ENCODE measurements at regions not wholly inside any gene's neighbourhood (a gene's known extent, or its start where the extent isn't known, plus 50 kb on each side); places are given as distances from the start of the nearest gene placed in this dataset.

- no peak overlapping the region for H3K23ac ChIP-seq (ENCODE audit: low read length in 2 of 2)
- no peak overlapping the region for H3K18ac ChIP-seq (ENCODE audit: low read depth in 1 of 2, low read length in 2 of 2)
- no peak overlapping the region for H2BK12ac ChIP-seq (ENCODE audit: low read length in 2 of 2)
- no peaks in the 10 kb centered on the region for H3K4me1 ChIP-seq (ENCODE audit: control insufficient read depth, insufficient read depth, low read depth, low read length)
- H4K8ac ChIP-seq (ENCODE audit: low read length) = no peak overlapping the region
- H2BK120ac ChIP-seq (ENCODE audit: low read depth, low read length) = no peak overlapping the region
- H3K79me1 ChIP-seq (replicated peaks; ENCODE audit: low read length, poor library complexity, severe bottlenecking) = no peaks in the 10 kb centered on the region
- H3K27me3 ChIP-seq (ENCODE audit: control insufficient read depth in 1 of 2, insufficient read depth in 1 of 2, low read length in 2 of 2) = peaks cover 0 to 13% of the 10 kb centered on the region in 2 experiments
- H2AK5ac ChIP-seq (ENCODE audit: low read length, severe bottlenecking) = no peak overlapping the region
- no peak overlapping the region for H3K9ac ChIP-seq (ENCODE audit: low read length)
- H3K27ac ChIP-seq (ENCODE audit: low read length, poor library complexity, severe bottlenecking) = no peak overlapping the region
- H2BK15ac ChIP-seq (ENCODE audit: low read depth, poor library complexity, severe bottlenecking) = no peak overlapping the region
- no peak overlapping the region for H3K14ac ChIP-seq (ENCODE audit: low read length in 2 of 2)
- H3K9me3 ChIP-seq (ENCODE audit: control insufficient read depth, low read length) = no peaks in the 10 kb centered on the region
- no peak overlapping the region for H3K4me2 ChIP-seq (ENCODE audit: low read length, poor library complexity, severe bottlenecking)
- no peaks in the 10 kb centered on the region for H3K36me3 ChIP-seq (ENCODE audit: control insufficient read depth in 1 of 2, insufficient read depth in 2 of 2, low read depth in 1 of 2, low read length in 2 of 2)
- no peak overlapping the region for H3K4ac ChIP-seq (ENCODE audit: low read depth in 1 of 2, low read length in 2 of 2)
- DNase-seq = no peak
- H2AFZ ChIP-seq (ENCODE audit: low read depth, low read length) = no peak overlapping the region
- H4K91ac ChIP-seq (ENCODE audit: low read length) = no peak overlapping the region
- H3K4me3 ChIP-seq (ENCODE audit: insufficient read depth in 1 of 2, low read depth in 1 of 2, low read length in 2 of 2) = no peak overlapping the region
- 87% methylated on average over 6 of the region's 8 CpGs for WGBS
- no peak overlapping the region for H2BK5ac ChIP-seq (ENCODE audit: low read depth, low read length, poor library complexity, severe bottlenecking)
Measured at GRCh38 chr1:228913626-228914414, 178.5 kb downstream of the RHOU start.

- H2AFZ ChIP-seq (ENCODE audit: low read depth, low read length) = no peak overlapping the region
- H3K4me3 ChIP-seq (ENCODE audit: insufficient read depth in 1 of 2, low read depth in 1 of 2, low read length in 2 of 2) = no peak overlapping the region
- no peak overlapping the region for H3K9ac ChIP-seq (ENCODE audit: low read length)
- DNase-seq = no peak
- H3K79me1 ChIP-seq (replicated peaks; ENCODE audit: low read length, poor library complexity, severe bottlenecking) = no peaks in the 10 kb centered on the region
- H3K27ac ChIP-seq (ENCODE audit: low read length, poor library complexity, severe bottlenecking) = no peak overlapping the region
- no peak overlapping the region for H2AK5ac ChIP-seq (ENCODE audit: low read length, severe bottlenecking)
- 80% methylated on average over 1 of the region's 1 CpG for WGBS
- H3K36me3 ChIP-seq (ENCODE audit: control insufficient read depth in 1 of 2, insufficient read depth in 2 of 2, low read depth in 1 of 2, low read length in 2 of 2) = no peaks in the 10 kb centered on the region
- no peak overlapping the region for H3K14ac ChIP-seq (ENCODE audit: low read length in 2 of 2)
- no peaks in the 10 kb centered on the region for H3K4me1 ChIP-seq (ENCODE audit: control insufficient read depth, insufficient read depth, low read depth, low read length)
- H2BK12ac ChIP-seq (ENCODE audit: low read length in 2 of 2) = no peak overlapping the region
- no peak overlapping the region for H2BK15ac ChIP-seq (ENCODE audit: low read depth, poor library complexity, severe bottlenecking)
- H2BK120ac ChIP-seq (ENCODE audit: low read depth, low read length) = no peak overlapping the region
- no peak overlapping the region for H4K8ac ChIP-seq (ENCODE audit: low read length)
- H3K27me3 ChIP-seq (ENCODE audit: control insufficient read depth in 1 of 2, insufficient read depth in 1 of 2, low read length in 2 of 2) = peaks cover 0 to 9% of the 10 kb centered on the region in 2 experiments
- no peak overlapping the region for H3K23ac ChIP-seq (ENCODE audit: low read length in 2 of 2)
- H2BK5ac ChIP-seq (ENCODE audit: low read depth, low read length, poor library complexity, severe bottlenecking) = no peak overlapping the region
- H3K4me2 ChIP-seq (ENCODE audit: low read length, poor library complexity, severe bottlenecking) = no peak overlapping the region
- no peak overlapping the region for H3K4ac ChIP-seq (ENCODE audit: low read depth in 1 of 2, low read length in 2 of 2)
- no peak overlapping the region for H4K91ac ChIP-seq (ENCODE audit: low read length)
- H3K18ac ChIP-seq (ENCODE audit: low read depth in 1 of 2, low read length in 2 of 2) = no peak overlapping the region
- H3K9me3 ChIP-seq (ENCODE audit: control insufficient read depth, low read length) = no peaks in the 10 kb centered on the region
Measured at GRCh38 chr1:228914700-228915099, 179.4 kb downstream of the RHOU start.

- no peak overlapping the region for H2BK15ac ChIP-seq (ENCODE audit: low read depth, poor library complexity, severe bottlenecking)
- no peak overlapping the region for H3K18ac ChIP-seq (ENCODE audit: low read depth in 1 of 2, low read length in 2 of 2)
- no peak overlapping the region for H4K8ac ChIP-seq (ENCODE audit: low read length)
- no peak for DNase-seq
- H2BK5ac ChIP-seq (ENCODE audit: low read depth, low read length, poor library complexity, severe bottlenecking) = no peak overlapping the region
- H3K36me3 ChIP-seq (ENCODE audit: control insufficient read depth in 1 of 2, insufficient read depth in 2 of 2, low read depth in 1 of 2, low read length in 2 of 2) = no peaks in the 10 kb centered on the region
- H3K4me1 ChIP-seq (ENCODE audit: control insufficient read depth, insufficient read depth, low read depth, low read length) = no peaks in the 10 kb centered on the region
- peaks cover 0 to 9% of the 10 kb centered on the region in 2 experiments for H3K27me3 ChIP-seq (ENCODE audit: control insufficient read depth in 1 of 2, insufficient read depth in 1 of 2, low read length in 2 of 2)
- no peak overlapping the region for H3K23ac ChIP-seq (ENCODE audit: low read length in 2 of 2)
- H3K79me1 ChIP-seq (replicated peaks; ENCODE audit: low read length, poor library complexity, severe bottlenecking) = no peaks in the 10 kb centered on the region
- no peak overlapping the region for H3K4me2 ChIP-seq (ENCODE audit: low read length, poor library complexity, severe bottlenecking)
- H4K91ac ChIP-seq (ENCODE audit: low read length) = no peak overlapping the region
- H2BK120ac ChIP-seq (ENCODE audit: low read depth, low read length) = no peak overlapping the region
- H3K27ac ChIP-seq (ENCODE audit: low read length, poor library complexity, severe bottlenecking) = no peak overlapping the region
- no peak overlapping the region for H3K4me3 ChIP-seq (ENCODE audit: insufficient read depth in 1 of 2, low read depth in 1 of 2, low read length in 2 of 2)
- no peak overlapping the region for H3K4ac ChIP-seq (ENCODE audit: low read depth in 1 of 2, low read length in 2 of 2)
- no peak overlapping the region for H3K14ac ChIP-seq (ENCODE audit: low read length in 2 of 2)
- no peaks in the 10 kb centered on the region for H3K9me3 ChIP-seq (ENCODE audit: control insufficient read depth, low read length)
- H2AFZ ChIP-seq (ENCODE audit: low read depth, low read length) = no peak overlapping the region
- H3K9ac ChIP-seq (ENCODE audit: low read length) = no peak overlapping the region
- H2AK5ac ChIP-seq (ENCODE audit: low read length, severe bottlenecking) = no peak overlapping the region
- WGBS = 93% methylated on average over 9 of the region's 9 CpGs
- H2BK12ac ChIP-seq (ENCODE audit: low read length in 2 of 2) = peak overlapping the region in 1 of 2 experiments; percentile 12
Measured at GRCh38 chr1:228917342-228917741, 182.1 kb downstream of the RHOU start.

DNA sequence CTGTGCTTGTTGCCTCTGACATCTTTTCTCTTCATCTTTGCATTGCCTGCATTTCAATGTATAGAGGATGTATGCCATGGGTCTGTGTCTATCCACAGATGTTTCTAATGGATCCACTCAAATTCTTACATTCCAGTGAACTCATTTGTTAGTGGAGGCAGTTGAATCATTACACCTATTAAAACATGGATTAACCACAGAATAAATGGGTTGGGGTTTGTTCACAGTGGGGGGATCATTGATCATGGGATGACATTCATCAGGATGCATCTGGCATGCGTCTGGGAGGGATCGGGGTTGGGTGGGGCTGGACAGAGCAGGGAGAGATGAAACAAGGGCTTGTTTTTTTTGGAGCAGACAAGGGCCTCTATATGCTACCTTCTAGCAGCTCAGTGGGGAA lies 182.5 kb downstream of the RHOU start:
- H2BK120ac ChIP-seq (ENCODE audit: low read depth, low read length) = no peak overlapping the region
- H4K8ac ChIP-seq (ENCODE audit: low read length) = no peak overlapping the region
- H2BK5ac ChIP-seq (ENCODE audit: low read depth, low read length, poor library complexity, severe bottlenecking) = no peak overlapping the region
- peaks cover 0 to 9% of the 10 kb centered on the region in 2 experiments for H3K27me3 ChIP-seq (ENCODE audit: control insufficient read depth in 1 of 2, insufficient read depth in 1 of 2, low read length in 2 of 2)
- no peak overlapping the region for H2AK5ac ChIP-seq (ENCODE audit: low read length, severe bottlenecking)
- no peaks in the 10 kb centered on the region for H3K79me1 ChIP-seq (replicated peaks; ENCODE audit: low read length, poor library complexity, severe bottlenecking)
- H3K9me3 ChIP-seq (ENCODE audit: control insufficient read depth, low read length) = no peaks in the 10 kb centered on the region
- no peak overlapping the region for H3K4me2 ChIP-seq (ENCODE audit: low read length, poor library complexity, severe bottlenecking)
- H3K36me3 ChIP-seq (ENCODE audit: control insufficient read depth in 1 of 2, insufficient read depth in 2 of 2, low read depth in 1 of 2, low read length in 2 of 2) = no peaks in the 10 kb centered on the region
- H3K4me3 ChIP-seq (ENCODE audit: insufficient read depth in 1 of 2, low read depth in 1 of 2, low read length in 2 of 2) = no peak overlapping the region
- DNase-seq = no peak
- no peak overlapping the region for H2BK15ac ChIP-seq (ENCODE audit: low read depth, poor library complexity, severe bottlenecking)
- no peak overlapping the region for H3K9ac ChIP-seq (ENCODE audit: low read length)
- no peaks in the 10 kb centered on the region for H3K4me1 ChIP-seq (ENCODE audit: control insufficient read depth, insufficient read depth, low read depth, low read length)
- no peak overlapping the region for H4K91ac ChIP-seq (ENCODE audit: low read length)
- no peak overlapping the region for H3K4ac ChIP-seq (ENCODE audit: low read depth in 1 of 2, low read length in 2 of 2)
- H2BK12ac ChIP-seq (ENCODE audit: low read length in 2 of 2) = peak overlapping the region in 1 of 2 experiments; percentile 12
- H3K27ac ChIP-seq (ENCODE audit: low read length, poor library complexity, severe bottlenecking) = no peak overlapping the region
- no peak overlapping the region for H3K23ac ChIP-seq (ENCODE audit: low read length in 2 of 2)
- H2AFZ ChIP-seq (ENCODE audit: low read depth, low read length) = no peak overlapping the region
- 78% methylated on average over 2 of the region's 2 CpGs for WGBS
- H3K18ac ChIP-seq (ENCODE audit: low read depth in 1 of 2, low read length in 2 of 2) = no peak overlapping the region
- no peak overlapping the region for H3K14ac ChIP-seq (ENCODE audit: low read length in 2 of 2)
